Chondrocyte (in vitro differentiated cells): ENCODE measurements at regions not wholly inside any gene's neighbourhood (a gene's known extent, or its start where the extent isn't known, plus 50 kb on each side); places are given as distances from the start of the nearest gene placed in this dataset.

Experiments used
- DNase-seq: peaks from one replicate; pipeline ENCODE4 v3.0.0; 2021; ENCODE audit warnings: mixed read lengths, low spot score
- H3K27ac Mint-ChIP-seq: one replicate; pipeline ENCODE4 v1.8.0; 2021; ENCODE audit warnings: mild to moderate bottlenecking, moderate library complexity, mixed read lengths; ENCODE audit not compliant: unreplicated experiment
- H3K27me3 Mint-ChIP-seq: 2 replicates; pipeline ENCODE4 v1.8.0; 2021; ENCODE audit warnings: low read depth, mixed read lengths
- H3K36me3 Mint-ChIP-seq: 2 replicates; pipeline ENCODE4 v1.8.0; 2021; ENCODE audit warnings: low read depth, mixed read lengths
- H3K4me1 Mint-ChIP-seq: 2 replicates; pipeline ENCODE4 v1.8.0; 2021; ENCODE audit warnings: low read depth, mild to moderate bottlenecking, mixed read lengths
- H3K4me3 Mint-ChIP-seq: one replicate; pipeline ENCODE4 v1.8.0; 2021; ENCODE audit warnings: mild to moderate bottlenecking, moderate library complexity, mixed read lengths; ENCODE audit not compliant: unreplicated experiment
- H3K9me3 Mint-ChIP-seq: 2 replicates; pipeline ENCODE4 v1.8.0; 2021; ENCODE audit warnings: low read depth, mixed read lengths
- CTCF ChIP-seq: fragments of 200-600 bp; sonication (generic); IDR thresholded peaks from 2 replicates; pipeline ENCODE4 v1.5.0; 2021; ENCODE audit warnings: antibody characterized with exemption, mild to moderate bottlenecking, moderate library complexity

- no peak for TF ChIP-seq CTCF
- no peak for DNase-seq
- H3K4me1 Mint-ChIP-seq, result no peaks in the 10 kb centered on the region
- H3K27me3 Mint-ChIP-seq, result peaks cover 38% of the 10 kb centered on the region
- H3K27ac Mint-ChIP-seq, result no peak overlapping the region
- H3K9me3 Mint-ChIP-seq, result no peaks in the 10 kb centered on the region
- H3K4me3 Mint-ChIP-seq, result no peak overlapping the region
- H3K36me3 Mint-ChIP-seq, result no peaks in the 10 kb centered on the region
Measured at GRCh38 chr17:79324194-79324593, 249.6 kb downstream of the ENGASE start.

- no peak for TF ChIP-seq CTCF
- H3K27me3 Mint-ChIP-seq, result peaks cover 39% of the 10 kb centered on the region
Measured at GRCh38 chr17:79323566-79323965, 248.9 kb downstream of the ENGASE start.

GRCh38 chr17:79322211-79323123, 247.8 kb downstream of the ENGASE start:
- H3K27me3 Mint-ChIP-seq, result peaks cover 46% of the 10 kb centered on the region

More at GRCh38 chr17:79323566-79323965, 248.9 kb downstream of the ENGASE start:
- DNase-seq, result no peak
- Mint-ChIP-seq H3K36me3 (no peaks in the 10 kb centered on the region), H3K4me3 (no peak overlapping the region), H3K27ac (no peak overlapping the region), H3K4me1 (no peaks in the 10 kb centered on the region), H3K9me3 (no peaks in the 10 kb centered on the region)

GRCh38 chr17:79320331-79320730, 245.7 kb downstream of the ENGASE start:
- H3K9me3 Mint-ChIP-seq, result no peaks in the 10 kb centered on the region
- H3K4me3 Mint-ChIP-seq, result no peak overlapping the region
- H3K27me3 Mint-ChIP-seq, result peaks cover 59% of the 10 kb centered on the region
- no peak for TF ChIP-seq CTCF
- H3K36me3 Mint-ChIP-seq, result no peaks in the 10 kb centered on the region
- no peak for DNase-seq
- no peak overlapping the region for H3K27ac Mint-ChIP-seq
- H3K4me1 Mint-ChIP-seq, result no peaks in the 10 kb centered on the region

More at GRCh38 chr17:79322211-79323123, 247.8 kb downstream of the ENGASE start:
- H3K27ac Mint-ChIP-seq, result no peak overlapping the region
- TF ChIP-seq CTCF, result no peak
- no peaks in the 10 kb centered on the region for H3K4me1 Mint-ChIP-seq
- no peaks in the 10 kb centered on the region for H3K9me3 Mint-ChIP-seq
- H3K36me3 Mint-ChIP-seq, result no peaks in the 10 kb centered on the region
- no peak for DNase-seq
- no peak overlapping the region for H3K4me3 Mint-ChIP-seq

- TF ChIP-seq CTCF, result no peak
- Mint-ChIP-seq H3K27me3 (peaks cover 69% of the 10 kb centered on the region), H3K4me3 (no peak overlapping the region), H3K27ac (no peak overlapping the region), H3K4me1 (no peaks in the 10 kb centered on the region), H3K9me3 (no peaks in the 10 kb centered on the region), H3K36me3 (no peaks in the 10 kb centered on the region)
- no peak for DNase-seq
Measured at GRCh38 chr17:79317916-79318315, 243.3 kb downstream of the ENGASE start.
